SK-N-MC (cell line): ENCODE measurements at regions not wholly inside any gene's neighbourhood (a gene's known extent, or its start where the extent isn't known, plus 50 kb on each side); places are given as distances from the start of the nearest gene placed in this dataset.

Experiments used
- EZH2 ChIP-seq: fragments of 200-600 bp; sonication (generic); IDR thresholded peaks from one replicate; pipeline ENCODE4 v1.6.1; 2017; ENCODE audit warnings: antibody characterized with exemption
- FOXP2 ChIP-seq: optimal IDR thresholded peaks from 2 replicates; pipeline ENCODE3; 2011; ENCODE audit warnings: mild to moderate bottlenecking, moderate library complexity; ENCODE audit not compliant: insufficient read depth; ENCODE audit errors: extremely low read length, control extremely low read depth
- POLR2AphosphoS5 ChIP-seq: IDR thresholded peaks from 2 replicates; pipeline ENCODE4 v1.6.1; 2012; ENCODE audit warnings: mild to moderate bottlenecking, low read depth, low read length, borderline replicate concordance

DNA sequence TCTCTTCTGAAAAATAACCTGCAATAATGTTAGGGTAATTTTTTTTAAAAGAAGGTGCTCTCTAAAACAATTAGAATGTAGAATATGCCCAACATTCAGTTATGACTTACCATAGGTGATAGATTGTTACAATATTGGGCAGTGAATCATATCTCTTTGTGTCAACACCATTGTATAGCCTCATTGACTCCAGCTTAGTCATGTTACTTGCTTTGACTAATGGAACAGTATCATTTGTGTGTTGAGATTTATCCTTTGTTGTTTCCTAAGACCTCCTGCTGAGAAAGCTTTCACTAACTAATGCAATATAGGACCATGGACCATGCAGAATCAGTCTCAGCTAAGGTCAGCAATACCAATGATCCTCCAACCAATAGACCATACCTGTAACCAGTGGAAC lies 1106.4 kb downstream of the SI start:
- TF ChIP-seq POLR2AphosphoS5, result no peak
- no peak for TF ChIP-seq EZH2
- no peak for TF ChIP-seq FOXP2
